ENCODE measurements at regions not wholly inside any gene's neighbourhood (a gene's known extent, or its start where the extent isn't known, plus 50 kb on each side); places are given as distances from the start of the nearest gene placed in this dataset.

GRCh38 chr6:90976341-90976740 lies 389.5 kb upstream of the MAP3K7 start:
- H3K27me3 ChIP-seq (replicated peaks), result no peaks in the 10 kb centered on the region
- TF ChIP-seq CTCF (IDR thresholded peaks at IDR 0.05; ENCODE audit: low read depth, low read length, missing control alignments), result no peak
- no peak overlapping the region for H3K27ac ChIP-seq
- no peak for DNase-seq
- in situ Hi-C loops (cut with HindIII; ENCODE audit: low pct_ligation_motif_present, low sequenced_read_pairs), result no loop called here
- no peaks in the 10 kb centered on the region for H3K36me3 ChIP-seq (replicated peaks)
- H3K4me3 ChIP-seq (ENCODE audit: low read depth, low read length), result no peak overlapping the region

GRCh38 chr6:90975741-90976140 lies 388.9 kb upstream of the MAP3K7 start:
- no peak overlapping the region for H3K27ac ChIP-seq
- H3K36me3 ChIP-seq (replicated peaks), result no peaks in the 10 kb centered on the region
- in situ Hi-C loops (cut with HindIII; ENCODE audit: low pct_ligation_motif_present, low sequenced_read_pairs), result no loop called here
- H3K27me3 ChIP-seq (replicated peaks), result no peaks in the 10 kb centered on the region
- H3K4me3 ChIP-seq (ENCODE audit: low read depth, low read length), result no peak overlapping the region
- TF ChIP-seq CTCF (IDR thresholded peaks at IDR 0.05; ENCODE audit: low read depth, low read length, missing control alignments), result no peak
- DNase-seq, result no peak

- DNase-seq, result no peak
- Histone ChIP-seq H3K27ac (no peak overlapping the region), H3K27me3 (replicated peaks) (no peaks in the 10 kb centered on the region), H3K36me3 (replicated peaks) (no peaks in the 10 kb centered on the region), H3K4me3 (ENCODE audit: low read depth, low read length) (no peak overlapping the region)
- TF ChIP-seq CTCF (IDR thresholded peaks at IDR 0.05; ENCODE audit: low read depth, low read length, missing control alignments), result no peak
- in situ Hi-C loops (cut with HindIII; ENCODE audit: low pct_ligation_motif_present, low sequenced_read_pairs), result no loop called here
Measured at GRCh38 chr6:90973188-90973587, 386.3 kb upstream of the MAP3K7 start.

- TF ChIP-seq CTCF (IDR thresholded peaks at IDR 0.05; ENCODE audit: low read depth, low read length, missing control alignments), result no peak
- H3K27me3 ChIP-seq (replicated peaks), result no peaks in the 10 kb centered on the region
- H3K4me3 ChIP-seq (ENCODE audit: low read depth, low read length), result no peak overlapping the region
- DNase-seq, result no peak
- in situ Hi-C loops (cut with HindIII; ENCODE audit: low pct_ligation_motif_present, low sequenced_read_pairs), result no loop called here
- H3K27ac ChIP-seq, result no peak overlapping the region
- H3K36me3 ChIP-seq (replicated peaks), result no peaks in the 10 kb centered on the region
Measured at GRCh38 chr6:90970672-90971071, 383.8 kb upstream of the MAP3K7 start.

- H3K36me3 ChIP-seq (replicated peaks), result no peaks in the 10 kb centered on the region
- in situ Hi-C loops (cut with HindIII; ENCODE audit: low pct_ligation_motif_present, low sequenced_read_pairs), result no loop called here
- no peak overlapping the region for H3K4me3 ChIP-seq (ENCODE audit: low read depth, low read length)
- TF ChIP-seq CTCF (IDR thresholded peaks at IDR 0.05; ENCODE audit: low read depth, low read length, missing control alignments), result no peak
- no peak for DNase-seq
- no peak overlapping the region for H3K27ac ChIP-seq
- H3K27me3 ChIP-seq (replicated peaks), result no peaks in the 10 kb centered on the region
Measured at GRCh38 chr6:90967471-90967870, 380.6 kb upstream of the MAP3K7 start.

GRCh38 chr6:90960324-90960723 lies 373.5 kb upstream of the MAP3K7 start:
- Histone ChIP-seq H3K27me3 (replicated peaks) (no peaks in the 10 kb centered on the region), H3K27ac (no peak overlapping the region), H3K4me3 (ENCODE audit: low read depth, low read length) (no peak overlapping the region), H3K36me3 (replicated peaks) (no peaks in the 10 kb centered on the region)
- DNase-seq, result no peak
- in situ Hi-C loops (cut with HindIII; ENCODE audit: low pct_ligation_motif_present, low sequenced_read_pairs), result no loop called here
- TF ChIP-seq CTCF (IDR thresholded peaks at IDR 0.05; ENCODE audit: low read depth, low read length, missing control alignments), result no peak

All from brain microvascular endothelial cell (primary cell).